ENCODE measurements at regions not wholly inside any gene's neighbourhood (a gene's known extent, or its start where the extent isn't known, plus 50 kb on each side); places are given as distances from the start of the nearest gene placed in this dataset.

GRCh38 chr1:181898773-181899172 is 162.7 kb downstream of the ZNF648 start:
- TF ChIP-seq CTCF (IDR thresholded peaks at IDR 0.05; ENCODE audit: low read depth, low read length) (no peak), POLR2A (IDR thresholded peaks at IDR 0.05; ENCODE audit: extremely low read depth, insufficient read length) (no peak), MAX (IDR thresholded peaks at IDR 0.05; ENCODE audit: low read depth, low read length) (no peak), MYC (IDR thresholded peaks at IDR 0.05; ENCODE audit: low read depth, low read length) (no peak)

Measured in NB4 (cell line).